GM18873 (cell line): ENCODE measurements at regions not wholly inside any gene's neighbourhood (a gene's known extent, or its start where the extent isn't known, plus 50 kb on each side); places are given as distances from the start of the nearest gene placed in this dataset.

Experiments used
- ATAC-seq: cut with Tn5 transposase; IDR thresholded peaks from one replicate; pipeline ENCODE4 v1.9.1; 2021; ENCODE audit warnings: mild to moderate bottlenecking, moderate library complexity, moderate number of reproducible peaks; ENCODE audit not compliant: unreplicated experiment, low FRiP score

- ATAC-seq: no peak
Measured at GRCh38 chr6:105800871-105801270, 285.3 kb upstream of the PRDM1 start.

GRCh38 chr6:105800398-105800797 is 285.7 kb upstream of the PRDM1 start:
- ATAC-seq: no peak

DNA sequence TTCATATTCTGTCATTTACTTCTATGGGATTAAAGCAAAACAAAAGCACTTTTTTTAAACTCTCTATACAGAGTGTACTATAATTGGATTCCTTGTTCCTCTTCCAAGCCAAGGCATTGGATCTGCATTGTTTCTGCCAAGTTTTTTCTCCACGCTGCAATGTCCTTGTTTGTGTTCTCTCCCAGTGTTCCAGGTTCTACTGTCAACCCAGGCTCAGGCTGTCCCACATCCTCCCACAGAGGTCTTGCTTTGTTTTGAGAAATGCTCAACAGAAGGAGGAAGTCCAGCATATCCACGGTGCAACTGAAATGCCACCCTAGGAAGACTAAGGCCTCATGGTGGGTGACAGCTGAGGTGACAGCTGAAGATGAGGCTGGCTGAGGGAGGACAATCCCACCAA is 287.1 kb upstream of the PRDM1 start:
- no peak for ATAC-seq

DNA sequence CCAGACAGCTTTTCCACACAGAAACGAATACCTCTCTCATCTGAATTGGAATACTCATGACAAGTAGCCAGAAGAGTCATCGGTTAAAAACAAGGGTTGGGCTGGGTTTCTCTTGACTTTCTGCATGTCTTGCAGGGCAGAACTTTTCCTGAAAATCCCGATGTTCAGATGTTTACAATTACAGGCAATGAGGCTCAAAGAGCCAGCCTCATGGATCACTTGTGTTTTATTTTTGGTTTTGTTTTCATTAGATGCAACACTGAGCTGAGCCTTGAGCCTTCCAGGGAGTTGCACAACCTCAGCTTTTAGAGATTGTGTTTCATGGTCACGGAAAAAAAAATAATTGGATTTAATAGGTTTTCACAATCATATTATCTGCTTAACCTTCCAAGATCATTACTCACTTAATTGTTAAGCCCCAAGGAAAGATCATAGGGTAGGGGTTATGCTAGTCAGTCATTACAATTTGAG is 288.1 kb upstream of the PRDM1 start:
- ATAC-seq: no peak

DNA sequence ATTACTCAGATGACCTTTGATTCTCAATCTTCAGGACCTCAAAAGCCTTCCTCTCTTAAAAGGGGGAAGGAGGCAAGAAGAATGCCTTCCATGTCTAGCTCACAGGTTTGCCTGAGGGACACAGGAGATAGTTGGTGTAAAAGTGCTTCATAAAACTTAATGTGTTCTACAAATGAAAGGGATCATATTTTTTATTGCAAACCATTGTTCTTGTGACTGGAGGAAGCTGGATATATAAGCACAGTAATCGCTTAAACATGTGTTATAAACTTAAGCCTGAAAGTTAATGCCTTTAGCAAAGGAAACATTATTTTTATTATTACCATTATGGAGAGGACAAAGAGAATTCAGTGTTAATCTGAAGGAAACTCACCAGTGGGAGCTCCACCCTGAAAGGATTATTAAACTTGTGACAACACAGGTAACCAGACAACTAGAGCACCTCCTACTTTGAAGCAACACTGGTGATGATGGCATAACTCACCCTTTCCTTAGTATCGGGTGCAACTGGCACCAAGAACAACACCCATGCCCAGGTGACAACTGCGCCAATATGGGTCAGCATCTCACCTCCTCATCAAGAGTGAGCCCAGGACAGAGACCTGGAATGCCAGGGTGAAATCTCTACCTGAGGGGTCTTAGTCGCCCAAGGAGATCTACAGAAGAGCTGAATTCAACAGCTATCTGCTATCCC is 288.7 kb upstream of the PRDM1 start:
- no peak for ATAC-seq

DNA sequence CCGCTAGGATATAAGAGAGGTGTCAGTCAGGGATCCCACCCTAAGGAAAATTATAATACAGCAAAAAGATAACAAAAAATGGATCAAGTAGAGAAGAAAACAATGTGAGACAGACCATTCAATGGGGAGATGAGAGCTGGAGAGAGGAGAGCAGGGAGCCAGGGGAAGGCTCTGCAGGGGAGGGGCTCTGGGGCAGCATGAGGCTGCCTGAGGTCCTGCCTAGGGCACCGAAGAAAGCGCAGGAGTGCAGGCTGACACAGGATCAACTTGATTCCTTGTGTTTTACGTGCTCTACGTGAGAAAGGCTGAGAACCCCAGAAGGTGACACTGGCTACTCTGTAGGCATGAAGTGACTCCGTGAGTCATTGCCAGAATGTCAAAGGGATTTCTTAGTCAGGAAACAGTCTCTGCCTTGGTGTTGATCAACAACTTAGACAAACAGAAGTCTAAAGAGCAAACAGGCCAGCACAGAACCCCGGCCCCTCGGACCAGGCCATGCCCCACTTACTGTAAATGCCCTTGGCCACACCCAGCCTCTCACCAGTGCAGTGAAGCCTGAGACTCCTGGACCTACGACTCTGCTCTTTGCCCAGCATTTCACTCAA is 290.1 kb upstream of the PRDM1 start:
- no peak for ATAC-seq

DNA sequence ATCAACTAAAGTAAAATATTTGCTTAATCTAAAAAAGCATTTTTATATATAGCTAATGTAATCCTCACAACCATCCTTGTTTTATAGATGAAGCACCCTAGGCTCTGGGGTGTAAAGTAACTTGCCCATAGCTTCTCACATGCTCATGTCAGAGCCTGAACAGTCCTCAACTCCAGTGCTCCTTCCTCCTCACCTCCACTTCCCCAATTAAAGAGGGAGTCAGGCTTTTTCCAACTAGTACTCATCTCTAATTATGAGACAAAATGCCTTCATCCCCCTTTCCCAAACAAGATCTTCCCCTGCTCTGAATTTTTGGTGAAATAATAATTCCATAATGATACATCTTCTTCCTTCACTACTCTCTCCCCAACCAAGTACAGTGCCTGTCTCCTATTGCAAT is 290.8 kb upstream of the PRDM1 start:
- no peak for ATAC-seq

- no peak for ATAC-seq
Measured at GRCh38 chr6:105794870-105795269, 291.3 kb upstream of the PRDM1 start.

DNA sequence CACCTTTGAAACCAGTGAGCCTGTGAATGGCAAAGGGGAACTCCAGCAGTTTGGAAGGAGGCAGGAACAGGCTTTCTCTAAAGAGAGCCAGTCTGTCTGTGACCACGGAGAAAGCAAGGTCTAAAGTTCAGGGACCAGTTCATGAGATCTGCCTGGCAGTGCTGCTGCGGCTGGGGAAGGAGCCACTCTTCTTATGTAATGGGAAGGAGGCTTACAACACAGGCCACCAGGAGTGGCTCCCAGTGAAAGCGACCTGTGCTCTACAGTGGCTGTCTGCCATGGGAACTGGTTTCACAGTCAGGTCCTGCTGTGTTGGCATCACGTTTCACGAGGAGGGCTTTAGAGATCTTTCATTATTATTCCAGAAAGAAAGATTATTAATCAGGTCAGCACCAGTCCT is 291.9 kb upstream of the PRDM1 start:
- no peak for ATAC-seq

GRCh38 chr6:105793130-105793529 is 293.0 kb upstream of the PRDM1 start:
- no peak for ATAC-seq

DNA sequence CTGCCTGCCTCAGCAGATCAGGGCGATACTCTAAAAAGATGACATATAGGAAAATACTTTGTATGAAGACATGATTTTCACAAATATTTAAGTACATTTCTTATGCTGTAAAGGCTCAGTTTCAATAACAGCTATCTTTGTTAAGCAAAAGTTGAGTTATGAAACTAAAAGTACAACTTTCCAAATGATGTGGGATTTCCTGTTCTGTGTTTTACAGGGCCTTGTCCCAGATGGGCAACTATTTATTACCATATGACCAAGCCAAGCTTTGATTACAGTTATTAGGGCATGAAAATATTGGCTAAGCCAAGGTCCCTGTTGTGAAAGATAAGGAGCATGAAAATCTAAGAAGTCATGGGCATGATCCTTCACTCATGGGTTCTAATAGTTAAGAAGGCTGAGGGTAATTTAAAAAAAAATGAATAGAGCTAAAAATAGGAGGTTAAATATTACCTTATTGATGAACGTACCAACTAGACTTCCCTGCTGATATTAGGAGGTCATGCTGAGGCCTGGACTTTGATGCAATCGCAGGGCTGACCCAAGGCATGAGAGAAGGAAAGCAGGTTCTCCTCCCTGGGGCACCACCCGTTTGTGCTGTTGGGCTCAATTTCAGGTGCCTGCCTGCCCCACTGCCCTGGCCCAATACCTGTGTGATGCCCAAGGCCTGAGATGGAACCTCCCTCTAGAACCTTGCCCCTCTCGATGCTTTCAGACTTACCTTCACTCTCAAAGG is 294.4 kb upstream of the PRDM1 start:
- peak; percentile 37 for ATAC-seq

GRCh38 chr6:105791179-105791578 is 295.0 kb upstream of the PRDM1 start:
- no peak for ATAC-seq

DNA sequence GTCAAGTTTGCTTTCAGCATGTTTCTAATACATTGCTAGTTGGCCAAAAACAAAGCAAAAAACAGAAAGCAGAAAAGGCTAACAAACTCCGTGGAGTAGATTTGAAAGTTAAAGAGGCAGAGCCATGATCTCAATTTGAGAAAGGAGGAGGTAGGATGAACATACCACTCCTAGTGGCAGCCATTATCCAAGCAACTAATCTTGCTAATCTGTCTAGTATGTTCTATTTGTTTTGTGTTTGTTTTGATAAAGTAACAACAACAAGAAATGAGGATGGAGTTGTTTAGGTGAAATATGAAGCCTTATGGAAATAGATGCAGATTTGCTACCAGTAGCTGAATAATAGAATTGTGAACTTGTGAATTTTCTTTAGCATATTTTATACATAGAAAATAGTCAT is 295.5 kb upstream of the PRDM1 start:
- no peak for ATAC-seq

DNA sequence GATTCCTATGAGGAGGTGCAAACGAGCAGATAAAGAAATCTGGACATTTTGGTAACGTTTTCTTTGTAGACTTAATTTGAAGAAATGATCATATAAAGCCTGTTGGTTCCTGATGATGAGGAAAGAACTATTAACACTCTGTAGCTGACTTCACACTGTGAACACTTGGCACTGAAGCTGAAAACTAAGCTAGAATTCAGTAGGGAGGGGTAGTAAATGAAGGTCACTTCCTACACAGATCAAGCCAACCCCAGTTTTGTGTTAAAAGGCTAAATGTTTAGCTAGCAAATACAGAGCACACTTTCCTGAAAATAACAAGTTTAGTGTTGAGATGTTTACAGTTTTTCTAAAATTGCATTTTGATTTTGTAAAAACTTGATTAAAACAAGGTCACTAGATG is 296.2 kb upstream of the PRDM1 start:
- no peak for ATAC-seq

DNA sequence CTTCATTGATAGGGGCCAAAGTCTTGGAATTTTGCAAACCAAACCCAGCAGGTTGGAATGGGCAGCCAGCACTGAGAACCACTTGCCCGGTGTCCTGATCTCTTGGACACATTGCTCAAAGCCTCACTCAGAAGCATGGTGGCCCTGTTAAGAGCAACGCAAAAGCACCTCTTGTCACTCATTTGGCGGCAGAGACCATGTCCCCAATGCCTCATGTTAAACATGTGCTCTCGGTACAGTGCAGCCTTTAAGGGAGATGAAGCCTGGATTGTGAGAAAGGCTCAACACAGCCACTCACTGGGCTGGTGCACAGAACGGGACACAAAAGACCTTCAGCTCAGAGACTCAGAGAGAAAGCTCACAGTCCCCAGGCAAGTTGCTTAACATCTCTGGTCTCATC is 298.4 kb upstream of the PRDM1 start:
- no peak for ATAC-seq

GRCh38 chr6:105786890-105787655 is 299.1 kb upstream of the PRDM1 start:
- ATAC-seq: no peak

- no peak for ATAC-seq
Measured at GRCh38 chr6:105786449-105786848, 299.7 kb upstream of the PRDM1 start.

GRCh38 chr6:105785066-105785811 is 300.9 kb upstream of the PRDM1 start:
- no peak for ATAC-seq

DNA sequence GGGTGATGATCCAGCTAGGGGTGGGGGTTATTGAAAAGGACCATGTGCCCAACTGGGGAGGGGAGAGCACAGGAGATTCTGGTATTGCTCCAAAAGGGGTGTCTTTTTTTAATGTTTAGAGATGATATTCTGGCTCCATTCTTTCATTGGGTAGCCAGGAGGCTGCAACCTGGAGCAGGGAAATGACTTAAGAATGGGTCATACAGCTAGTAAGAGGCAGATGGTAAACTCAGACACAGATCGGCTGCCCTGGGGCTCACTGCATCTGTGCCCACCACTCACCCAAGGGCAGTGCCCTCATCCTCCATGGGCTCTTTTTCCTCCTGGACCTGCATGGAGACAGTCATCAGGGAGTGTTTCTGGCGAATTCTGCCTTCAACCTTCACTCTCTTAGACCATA is 302.0 kb upstream of the PRDM1 start:
- ATAC-seq: no peak

GRCh38 chr6:105783333-105783935 is 302.7 kb upstream of the PRDM1 start:
- ATAC-seq: no peak
